ENCODE measurements at regions not wholly inside any gene's neighbourhood (a gene's known extent, or its start where the extent isn't known, plus 50 kb on each side); places are given as distances from the start of the nearest gene placed in this dataset.

- TF ChIP-seq, protein P1, sequence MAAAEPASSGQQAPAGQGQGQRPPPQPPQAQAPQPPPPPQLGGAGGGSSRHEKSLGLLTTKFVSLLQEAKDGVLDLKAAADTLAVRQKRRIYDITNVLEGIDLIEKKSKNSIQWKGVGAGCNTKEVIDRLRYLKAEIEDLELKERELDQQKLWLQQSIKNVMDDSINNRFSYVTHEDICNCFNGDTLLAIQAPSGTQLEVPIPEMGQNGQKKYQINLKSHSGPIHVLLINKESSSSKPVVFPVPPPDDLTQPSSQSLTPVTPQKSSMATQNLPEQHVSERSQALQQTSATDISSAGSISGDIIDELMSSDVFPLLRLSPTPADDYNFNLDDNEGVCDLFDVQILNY (CRISPR knock-in tag; conservative IDR thresholded peaks at IDR 0.05), result no peak
- TF ChIP-seq ONECUT2 (CRISPR knock-in tag; IDR thresholded peaks at IDR 0.05), result peak; percentile 82
- TF ChIP-seq RFX5 (IDR thresholded peaks at IDR 0.05; ENCODE audit: low read depth, low read length), result no peak
- TF ChIP-seq, protein P2, sequence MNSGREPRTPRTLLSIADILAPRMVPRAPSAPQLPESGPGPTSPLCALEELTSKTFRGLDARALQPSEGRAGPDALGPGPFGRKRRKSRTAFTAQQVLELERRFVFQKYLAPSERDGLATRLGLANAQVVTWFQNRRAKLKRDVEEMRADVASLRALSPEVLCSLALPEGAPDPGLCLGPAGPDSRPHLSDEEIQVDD (CRISPR knock-in tag; IDR thresholded peaks at IDR 0.05; ENCODE audit: borderline replicate concordance), result peak; percentile 83; the same call in 1 of the 2 replicates
- TF ChIP-seq FOXA1 (IDR thresholded peaks at IDR 0.05), result peak; percentile 20; the same call in 1 of the 2 replicates
- TF ChIP-seq FOXA1 (CRISPR knock-in tag; IDR thresholded peaks at IDR 0.05), result peak; percentile 96
- TF ChIP-seq IRX3 (CRISPR knock-in tag; IDR thresholded peaks at IDR 0.05; ENCODE audit: borderline replicate concordance, low read depth), result no peak; the same call in 1 of the 2 replicates
- TF ChIP-seq BCL6 (CRISPR knock-in tag; IDR thresholded peaks at IDR 0.05), result peak; percentile 72
- no peak for TF ChIP-seq RBM39 (IDR thresholded peaks at IDR 0.05; ENCODE audit: low read depth, low read length, poor library complexity, severe bottlenecking)
- peak; percentile 54; the same call in 1 of the 2 replicates for TF ChIP-seq FOXC1 (CRISPR knock-in tag; IDR thresholded peaks at IDR 0.05; ENCODE audit: borderline replicate concordance)
- TF ChIP-seq PAXIP1 (CRISPR knock-in tag; conservative IDR thresholded peaks at IDR 0.05), result peak; percentile 99
- peak; percentile 69 for TF ChIP-seq IKZF4 (CRISPR knock-in tag; IDR thresholded peaks at IDR 0.05; ENCODE audit: borderline replicate concordance, low read depth, not compliant biosample characterization)
- TF ChIP-seq ZNF34 (CRISPR knock-in tag; IDR thresholded peaks at IDR 0.05; ENCODE audit: borderline replicate concordance), result no peak
- TF ChIP-seq XBP1 (CRISPR knock-in tag; IDR thresholded peaks at IDR 0.05), result no peak
- TF ChIP-seq ZNF234 (CRISPR knock-in tag; conservative IDR thresholded peaks at IDR 0.05), result no peak
- TF ChIP-seq, protein P3, sequence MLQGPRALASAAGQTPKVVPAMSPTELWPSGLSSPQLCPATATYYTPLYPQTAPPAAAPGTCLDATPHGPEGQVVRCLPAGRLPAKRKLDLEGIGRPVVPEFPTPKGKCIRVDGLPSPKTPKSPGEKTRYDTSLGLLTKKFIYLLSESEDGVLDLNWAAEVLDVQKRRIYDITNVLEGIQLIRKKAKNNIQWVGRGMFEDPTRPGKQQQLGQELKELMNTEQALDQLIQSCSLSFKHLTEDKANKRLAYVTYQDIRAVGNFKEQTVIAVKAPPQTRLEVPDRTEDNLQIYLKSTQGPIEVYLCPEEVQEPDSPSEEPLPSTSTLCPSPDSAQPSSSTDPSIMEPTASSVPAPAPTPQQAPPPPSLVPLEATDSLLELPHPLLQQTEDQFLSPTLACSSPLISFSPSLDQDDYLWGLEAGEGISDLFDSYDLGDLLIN (CRISPR knock-in tag; IDR thresholded peaks at IDR 0.05; ENCODE audit: borderline replicate concordance), result no peak
- peak; percentile 76; the same call in 1 of the 2 replicates for TF ChIP-seq MYC (CRISPR knock-in tag; IDR thresholded peaks at IDR 0.05; ENCODE audit: borderline replicate concordance)
Observed at GRCh38 chr20:22523499-22524392, 60.6 kb downstream of the FOXA2 start (continued).

Measured in HepG2 (cell line).